HCT116 (cell line): ENCODE measurements at regions not wholly inside any gene's neighbourhood (a gene's known extent, or its start where the extent isn't known, plus 50 kb on each side); places are given as distances from the start of the nearest gene placed in this dataset.

Experiments used
- ATAC-seq: fragments of 200-7000 bp; cut with Tn5 transposase; 2 replicates; pipeline ENCODE4 v1.9.1; 2020; ENCODE audit warnings: mild to moderate bottlenecking, moderate library complexity
- BruUV-seq: library from RNA; stranded (reverse); fragments of 400-500 nt; replicated peaks from 2 replicates; lab custom pipeline; 2021; lab: Mats Ljungman, UMichigan
- CTCF ChIA-PET: fragments of 300-600 bp; sonication (Branson Sonifier 250); formaldehyde crosslinking; loops from one replicate; lab custom pipeline; 2021; ENCODE audit warnings: antibody characterized with exemption; lab: Charles Lee
- POLR2A ChIA-PET: fragments of 300-600, 350-600 bp; sonication (Branson Sonifier 250); formaldehyde crosslinking; loops from one replicate; lab custom pipeline; 2021; ENCODE audit warnings: antibody characterized with exemption; lab: Charles Lee
- RAD21 ChIA-PET, 2 experiments: fragments of 300-600 bp; sonication (Branson Sonifier 250); formaldehyde crosslinking; loops; one replicate each; lab custom pipeline; 2023; ENCODE audit warnings: low total read pairs in 2 of 2; ENCODE audit not compliant: uncharacterized antibody in 2 of 2, unreplicated experiment in 2 of 2, low non-redundant PET in 1 of 2; lab: Charles Lee
- DNase-seq: peaks from one replicate; pipeline ENCODE4 v3.0.0-alpha.2; 2010; ENCODE audit warnings: low read depth, low spot score
- H2AFZ ChIP-seq: fragments of 200-600 bp; shearing (Covaris generic), sonication (generic); 2 replicates; pipeline ENCODE4 v1.6.1; 2017; ENCODE audit warnings: low read depth, mixed run types, mixed read lengths, antibody characterized with exemption, low read length; ENCODE audit not compliant: poor library complexity, severe bottlenecking
- H3K27ac ChIP-seq: 2 replicates; pipeline ENCODE4 v1.5.1; 2012; ENCODE audit warnings: low read depth, low read length
- H3K27me3 ChIP-seq: fragments of 200-600 bp; sonication (generic); 2 replicates; pipeline ENCODE4 v1.6.1; 2016; ENCODE audit warnings: mixed run types, low read length, mixed read lengths; ENCODE audit not compliant: insufficient read depth
- H3K36me3 ChIP-seq, 2 experiments: fragments of 200-500 bp in 1 of 2; fragments of 200-600 bp in 1 of 2; sonication (Bioruptor generic) in 1 of 2; sonication (generic) in 1 of 2; 2 replicates each; pipeline versions ENCODE4 v1.5.1 to v1.6.1; 2014 to 2016; ENCODE audit warnings: low read length in 2 of 2, inconsistent platforms in 1 of 2, mixed read lengths in 1 of 2, mixed run types in 1 of 2; ENCODE audit not compliant: insufficient read depth in 2 of 2, control insufficient read depth in 1 of 2
- H3K4me1 ChIP-seq, 2 experiments: fragments of 200-600 bp in 1 of 2; sonication (generic) in 1 of 2; 2 replicates each; pipeline versions ENCODE4 v1.5.1 to v1.6.1; 2012 to 2017; ENCODE audit warnings: low read length in 2 of 2, inconsistent platforms in 1 of 2, mild to moderate bottlenecking in 1 of 2, mixed read lengths in 1 of 2, mixed run types in 1 of 2, moderate library complexity in 1 of 2; ENCODE audit not compliant: insufficient read depth in 2 of 2, control insufficient read depth in 1 of 2
- H3K4me2 ChIP-seq: fragments of 200-600 bp; sonication (generic); 2 replicates; pipeline ENCODE4 v1.6.1; 2017; ENCODE audit warnings: mixed run types, low read length, mixed read lengths
- H3K4me3 ChIP-seq, 2 experiments: fragments of 200-600 bp in 1 of 2; sonication (generic) in 1 of 2; replicated peaks in 1 of 2; 2 replicates each; pipeline ENCODE4 v1.5.1; 2011 to 2016; ENCODE audit warnings: low read length in 2 of 2, control low read depth in 1 of 2, low read depth in 1 of 2, mild to moderate bottlenecking in 1 of 2, mixed read lengths in 1 of 2, mixed run types in 1 of 2
- H3K79me2 ChIP-seq: fragments of 200-600 bp; sonication (generic); 2 replicates; pipeline ENCODE4 v1.6.1; 2017; ENCODE audit warnings: mild to moderate bottlenecking, mixed run types, low read length, moderate library complexity, mixed read lengths; ENCODE audit not compliant: insufficient read depth
- H3K9ac ChIP-seq: fragments of 200-600 bp; sonication (generic); 2 replicates; pipeline ENCODE4 v1.6.1; 2016; ENCODE audit warnings: low read length, mixed read lengths
- H3K9me2 ChIP-seq: fragments of 200-600 bp; sonication (generic), shearing (Covaris generic); 2 replicates; pipeline ENCODE4 v1.6.1; 2017; ENCODE audit warnings: mixed run types, mild to moderate bottlenecking, moderate library complexity; ENCODE audit not compliant: insufficient read depth
- H3K9me3 ChIP-seq, 2 experiments: fragments of 200-500 bp in 1 of 2; fragments of 200-600 bp in 1 of 2; sonication (Bioruptor generic) in 1 of 2; sonication (generic) in 1 of 2; 2 replicates each; pipeline ENCODE4 v1.6.1; 2014 to 2017; ENCODE audit warnings: low read length in 2 of 2, mixed read lengths in 2 of 2, inconsistent platforms in 1 of 2, low read depth in 1 of 2, mild to moderate bottlenecking in 1 of 2, mixed run types in 1 of 2, moderate library complexity in 1 of 2; ENCODE audit not compliant: control insufficient read depth in 1 of 2, insufficient read depth in 1 of 2
- H4K20me1 ChIP-seq: fragments of 200-600 bp; sonication (generic), shearing (Covaris generic); 2 replicates; pipeline ENCODE4 v1.6.1; 2017; ENCODE audit warnings: mixed run types, mild to moderate bottlenecking, moderate library complexity; ENCODE audit not compliant: insufficient read depth
- ATF3 ChIP-seq: IDR thresholded peaks from 2 replicates; pipeline ENCODE4 v1.6.1; 2012
- CTCF ChIP-seq, 3 experiments: fragments of 200-600 bp in 1 of 3; sonication (generic) in 1 of 3; IDR thresholded peaks in 2 of 3; conservative IDR thresholded peaks in 1 of 3; 2 replicates each; pipeline ENCODE4 v1.5.1; 2012 to 2017; ENCODE audit warnings: low read depth in 2 of 3, low read length in 2 of 3, antibody characterized with exemption in 1 of 3, borderline replicate concordance in 1 of 3, control low read depth in 1 of 3, mild to moderate bottlenecking in 1 of 3, mixed read lengths in 1 of 3, mixed run types in 1 of 3, moderate library complexity in 1 of 3; ENCODE audit not compliant: insufficient read depth in 1 of 3
- EGR1 ChIP-seq: IDR thresholded peaks from 2 replicates; pipeline ENCODE4 v1.6.1; 2012; ENCODE audit warnings: low read depth
- EZH2phosphoT487 ChIP-seq: fragments of 200-600 bp; IDR thresholded peaks from 2 replicates; pipeline ENCODE4 v1.6.1; 2018; ENCODE audit warnings: antibody characterized with exemption, borderline replicate concordance
- FOSL1 ChIP-seq: IDR thresholded peaks from 2 replicates; pipeline ENCODE4 v1.6.1; 2012; ENCODE audit warnings: low read depth
- POLR2A ChIP-seq: IDR thresholded peaks from 2 replicates; pipeline ENCODE4 v1.7.0; 2011; ENCODE audit warnings: borderline replicate concordance; ENCODE audit not compliant: insufficient read depth, insufficient read length; ENCODE audit errors: extremely low read depth
- RAD21 ChIP-seq: IDR thresholded peaks from 2 replicates; pipeline ENCODE4 v1.6.1; 2012; ENCODE audit warnings: low read depth, mild to moderate bottlenecking
- REST ChIP-seq: IDR thresholded peaks from 2 replicates; pipeline ENCODE4 v1.6.1; 2012; ENCODE audit warnings: low read depth
- SIN3A ChIP-seq: IDR thresholded peaks from 2 replicates; pipeline ENCODE4 v1.6.1; 2012; ENCODE audit warnings: low read depth
- ZNF274 ChIP-seq: fragments of 200-500 bp; sonication (Bioruptor generic); IDR thresholded peaks from 2 replicates; pipeline ENCODE4 v1.6.1; 2014; ENCODE audit warnings: mild to moderate bottlenecking, low read depth, low read length, inconsistent platforms
- intact Hi-C: fragments of 100-400 bp; cut with micrococcal nuclease; formaldehyde crosslinking; loops from 2 replicates; pipeline ENCODE4 v1.10.0; 2022

GRCh38 chr4:58833126-58833525 is 1722.9 kb upstream of the IGFBP7 start:
- no TSS peak for BruUV-seq
- TF ChIP-seq EGR1 = no peak
- no peak for TF ChIP-seq RAD21
- TF ChIP-seq SIN3A = no peak
- no peak for TF ChIP-seq ATF3
- TF ChIP-seq FOSL1 = no peak
- TF ChIP-seq ZNF274 = no peak
- TF ChIP-seq REST = no peak
- H3K9me2 ChIP-seq = no peaks in the 10 kb centered on the region
- no peak overlapping the region for H3K27ac ChIP-seq
- H2AFZ ChIP-seq = no peak overlapping the region
- intact Hi-C loops = no loop called here
- no peak for ATAC-seq
- no peak overlapping the region for H3K4me3 ChIP-seq
- peaks cover 0 to 8% of the 10 kb centered on the region in 2 experiments; a peak in 2 of 4 replicates for H3K9me3 ChIP-seq
- no peaks in the 10 kb centered on the region for H4K20me1 ChIP-seq
- no peak overlapping the region for H3K4me2 ChIP-seq
- no peaks in the 10 kb centered on the region for H3K27me3 ChIP-seq
- no peaks in the 10 kb centered on the region for H3K79me2 ChIP-seq
- CTCF ChIA-PET = no interaction called here
- no peak overlapping the region for H3K9ac ChIP-seq
- POLR2A ChIA-PET = no interaction called here
- DNase-seq = no peak
- RAD21 ChIA-PET = no interaction called here
- no peaks in the 10 kb centered on the region for H3K4me1 ChIP-seq
- no peaks in the 10 kb centered on the region for H3K36me3 ChIP-seq

- ATAC-seq = no peak
- Histone ChIP-seq H3K9me3 (peaks cover 4 to 27% of the 10 kb centered on the region in 2 experiments; a peak in 2 of 4 replicates), H3K9ac (no peak overlapping the region), H2AFZ (no peak overlapping the region), H3K4me1 (no peaks in the 10 kb centered on the region), H3K4me2 (no peak overlapping the region), H3K36me3 (no peaks in the 10 kb centered on the region), H3K79me2 (no peaks in the 10 kb centered on the region), H3K27me3 (no peaks in the 10 kb centered on the region), H3K9me2 (no peaks in the 10 kb centered on the region), H4K20me1 (no peaks in the 10 kb centered on the region), H3K4me3 (no peak overlapping the region), H3K27ac (no peak overlapping the region)
- no peak for DNase-seq
- ChIA-PET CTCF (no interaction called here), POLR2A (no interaction called here), RAD21 (no interaction called here)
- TF ChIP-seq CTCF (IDR thresholded peaks at IDR 0.05 in 2 of 3, conservative IDR thresholded peaks at IDR 0.05 in 1 of 3; ENCODE audit: borderline replicate concordance in 1 of 3, insufficient read depth in 1 of 3, low read depth in 2 of 3, low read length in 2 of 3) = no peak
- TF ChIP-seq REST = no peak
- TF ChIP-seq POLR2A = no peak
- no peak for TF ChIP-seq EZH2phosphoT487
- intact Hi-C loops = no loop called here
- BruUV-seq = no TSS peak
These were observed 1715.1 kb upstream of the IGFBP7 start for GRCh38 chr4:58825278-58825677.
